Brain microvascular endothelial cell (primary cell): ENCODE measurements at regions not wholly inside any gene's neighbourhood (a gene's known extent, or its start where the extent isn't known, plus 50 kb on each side); places are given as distances from the start of the nearest gene placed in this dataset.
A peak's percentile ranks its signal among the peaks of the same experiment; 100 is the strongest.

Experiments
- DNase-seq: peaks from one replicate; pipeline ENCODE4 v3.0.0-alpha.2; 2020
- H3K27ac ChIP-seq: fragments of 250-450 bp; sonication (Bioruptor Pico); 2 replicates; pipeline ENCODE4 v1.5.1; 2020; ENCODE audit warnings: mild to moderate bottlenecking, moderate library complexity
- H3K27me3 ChIP-seq: fragments of 250-450 bp; sonication (Bioruptor Pico); replicated peaks from 2 replicates; pipeline ENCODE4 v1.5.1; 2020; ENCODE audit warnings: mild to moderate bottlenecking
- H3K36me3 ChIP-seq: fragments of 250-450 bp; sonication (Bioruptor Pico); replicated peaks from 2 replicates; pipeline ENCODE4 v1.5.1; 2020; ENCODE audit warnings: mild to moderate bottlenecking
- H3K4me3 ChIP-seq: 2 replicates; pipeline ENCODE4 v1.5.1; 2011; ENCODE audit warnings: low read depth, mild to moderate bottlenecking, control low read depth, low read length, moderate library complexity
- CTCF ChIP-seq: IDR thresholded peaks from 2 replicates; pipeline ENCODE4 v1.5.1; 2011; ENCODE audit warnings: low read depth, mild to moderate bottlenecking, moderate library complexity, low read length, control low read depth, inconsistent platforms; ENCODE audit errors: missing control alignments
- in situ Hi-C: cut with HindIII; loops from 2 replicates; pipeline ENCODE4 v1.10.0; 2017; ENCODE audit warnings: low sequenced_read_pairs, low pct_ligation_motif_present

DNA sequence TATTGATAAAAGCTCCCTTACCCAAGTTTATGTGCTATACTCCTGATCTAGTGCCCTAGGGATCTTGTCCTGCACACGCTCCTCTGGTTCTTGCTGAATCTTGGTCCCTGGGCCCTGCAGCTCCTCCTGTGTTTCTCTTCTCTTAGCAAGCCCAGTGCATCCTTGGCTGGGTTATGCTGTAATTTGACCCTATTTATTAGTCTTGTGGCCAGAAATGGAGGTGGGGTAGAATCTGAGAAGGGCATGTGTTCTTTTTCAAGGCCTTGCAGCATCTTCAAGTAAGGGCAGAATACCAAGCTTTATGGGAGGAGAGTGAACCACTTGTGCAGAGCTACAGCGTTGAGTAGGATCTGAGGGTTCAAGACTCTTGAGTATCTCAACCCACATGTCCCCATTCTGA, 366.8 kb downstream of the FAM170A start:
- DNase-seq, result no peak
- no peak overlapping the region for H3K4me3 ChIP-seq
- no peaks in the 10 kb centered on the region for H3K27me3 ChIP-seq
- in situ Hi-C loops, result no loop called here
- H3K36me3 ChIP-seq, result no peaks in the 10 kb centered on the region
- TF ChIP-seq CTCF, result no peak
- no peak overlapping the region for H3K27ac ChIP-seq

DNA sequence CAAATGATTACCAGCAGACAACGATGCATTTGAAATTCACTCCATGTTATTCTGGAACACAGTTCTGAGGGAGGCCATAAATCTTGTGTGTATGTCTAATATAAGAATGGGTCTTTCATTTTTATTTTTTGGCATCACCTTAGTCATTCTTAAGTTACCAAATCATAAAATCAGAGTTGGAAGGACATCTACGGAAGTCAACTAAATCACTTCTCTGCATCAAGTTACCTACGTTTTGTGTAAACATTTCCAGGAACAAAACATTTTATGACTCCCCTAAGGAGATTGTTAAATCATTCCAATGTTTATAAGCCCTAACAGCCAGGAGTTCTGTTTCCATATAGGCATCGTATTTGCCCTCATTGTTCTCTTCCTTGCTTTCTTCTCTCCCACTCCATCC, 378.2 kb downstream of the FAM170A start:
- Histone ChIP-seq H3K27ac (no peak overlapping the region), H3K27me3 (no peaks in the 10 kb centered on the region), H3K4me3 (no peak overlapping the region), H3K36me3 (no peaks in the 10 kb centered on the region)
- no peak for TF ChIP-seq CTCF
- in situ Hi-C loops, result no loop called here
- no peak for DNase-seq

DNA sequence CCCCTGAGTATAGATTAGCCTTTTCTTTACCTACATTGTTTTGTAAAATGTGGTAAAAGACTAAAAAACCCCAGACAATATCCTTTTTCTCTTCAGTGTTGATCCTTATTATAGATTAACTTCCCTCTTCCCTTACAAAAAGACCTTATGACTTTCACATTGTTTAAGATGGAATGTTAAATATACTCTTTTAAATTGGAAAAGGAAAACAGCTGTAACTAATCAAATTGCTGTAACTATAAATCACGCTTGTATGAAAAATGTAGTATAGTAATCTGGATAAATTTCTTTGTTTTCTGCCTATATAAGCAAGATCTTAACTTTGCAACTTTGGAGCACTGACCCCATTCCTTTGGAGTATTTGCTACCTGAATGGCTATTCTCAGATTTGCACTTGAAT, 383.1 kb downstream of the FAM170A start:
- DNase-seq, result no peak
- Histone ChIP-seq H3K4me3 (no peak overlapping the region), H3K27ac (no peak overlapping the region), H3K36me3 (no peaks in the 10 kb centered on the region), H3K27me3 (no peaks in the 10 kb centered on the region)
- in situ Hi-C loops, result no loop called here
- no peak for TF ChIP-seq CTCF

DNA sequence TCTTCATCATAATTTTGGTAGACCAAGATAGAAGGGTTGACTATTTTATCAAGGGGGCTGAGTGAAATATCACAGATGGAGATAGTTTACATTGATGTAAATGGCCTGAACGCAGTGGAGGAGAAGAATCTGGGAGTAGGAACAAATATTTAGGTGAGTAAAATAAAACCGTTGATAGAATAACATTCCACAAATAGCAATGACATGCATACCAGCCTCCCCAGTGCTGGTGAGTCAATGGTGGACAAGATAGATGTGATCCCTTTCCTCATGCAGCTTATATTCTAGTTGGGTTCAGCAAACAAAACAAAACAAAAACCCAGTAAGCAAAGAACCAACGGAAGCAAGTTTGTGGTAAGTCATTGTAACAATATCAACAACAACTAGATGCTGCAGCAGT, 385.2 kb downstream of the FAM170A start:
- TF ChIP-seq CTCF, result no peak
- no peaks in the 10 kb centered on the region for H3K27me3 ChIP-seq
- no peak overlapping the region for H3K4me3 ChIP-seq
- no peak overlapping the region for H3K27ac ChIP-seq
- peak; percentile 24 for DNase-seq
- in situ Hi-C loops, result no loop called here
- no peaks in the 10 kb centered on the region for H3K36me3 ChIP-seq

DNA sequence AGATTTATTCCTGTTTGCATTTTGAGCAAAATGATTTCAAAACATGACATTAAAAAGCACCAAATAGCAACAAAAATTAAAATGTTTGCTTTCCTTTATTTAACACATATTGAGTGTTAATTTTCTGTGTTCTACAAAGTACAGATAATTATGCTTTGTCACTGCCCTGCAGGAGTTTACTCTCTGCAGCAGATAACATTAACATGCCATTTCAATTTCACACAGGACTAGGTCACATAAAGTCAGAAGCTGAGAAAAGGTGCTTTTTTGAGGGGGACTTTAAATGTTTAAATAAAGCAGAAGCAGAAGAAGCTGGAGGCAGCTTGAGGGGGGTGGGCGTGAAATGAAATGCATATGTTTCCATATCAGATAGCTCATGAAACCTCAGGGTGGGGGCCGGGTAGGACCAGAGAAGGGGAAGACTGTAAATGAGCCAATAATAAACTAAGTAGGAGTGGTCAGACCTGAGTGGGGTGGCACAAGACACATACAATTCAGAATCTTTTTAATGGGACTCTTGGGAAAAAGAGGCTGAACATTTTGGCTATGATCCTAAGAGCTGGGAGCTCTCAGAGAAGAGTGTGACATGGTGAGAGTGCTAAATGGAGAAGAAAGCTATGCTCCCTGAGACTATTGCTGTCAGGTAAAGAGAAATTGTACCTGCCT, 387.5 kb downstream of the FAM170A start:
- no peak for TF ChIP-seq CTCF
- H3K27ac ChIP-seq, result no peak overlapping the region
- H3K27me3 ChIP-seq, result no peaks in the 10 kb centered on the region
- in situ Hi-C loops, result no loop called here
- no peaks in the 10 kb centered on the region for H3K36me3 ChIP-seq
- no peak for DNase-seq
- H3K4me3 ChIP-seq, result no peak overlapping the region

DNA sequence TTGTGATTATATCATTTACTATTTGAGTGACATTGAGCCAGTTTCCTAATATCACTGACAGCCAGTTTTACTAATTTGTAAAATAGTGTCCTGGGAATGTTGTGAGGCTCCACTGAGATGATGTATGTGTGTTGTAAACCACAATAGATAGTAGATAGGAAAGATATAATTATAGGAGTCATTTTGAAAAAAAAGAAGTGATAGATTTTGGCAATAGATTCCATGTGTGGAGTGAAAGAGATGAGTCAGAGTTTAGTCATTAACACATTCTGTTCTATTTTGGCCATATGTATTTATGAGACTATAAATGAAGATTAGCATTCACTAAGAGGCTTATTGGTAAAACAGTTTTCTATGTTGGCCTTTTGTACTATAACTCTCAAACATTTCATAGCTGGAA, 388.2 kb downstream of the FAM170A start:
- no peak for TF ChIP-seq CTCF
- Histone ChIP-seq H3K27me3 (no peaks in the 10 kb centered on the region), H3K4me3 (no peak overlapping the region), H3K27ac (no peak overlapping the region), H3K36me3 (no peaks in the 10 kb centered on the region)
- DNase-seq, result peak; percentile 1
- in situ Hi-C loops, result no loop called here
